ENCODE measurements at regions not wholly inside any gene's neighbourhood (a gene's known extent, or its start where the extent isn't known, plus 50 kb on each side); places are given as distances from the start of the nearest gene placed in this dataset.
A peak's percentile ranks its signal among the peaks of the same experiment; 100 is the strongest.

GRCh38 chr5:19297934-19298333, 690.1 kb downstream of the CDH18 start:
- Histone ChIP-seq H3K9me3 (no peaks in the 10 kb centered on the region), H3K4me1 (no peaks in the 10 kb centered on the region), H3K4me3 (no peak overlapping the region), H3K27me3 (no peaks in the 10 kb centered on the region), H3K36me3 (ENCODE audit: low read depth, missing control alignments) (no peaks in the 10 kb centered on the region), H3K27ac (no peak overlapping the region)
- DNase-seq: no peak
- TF ChIP-seq POLR2A (IDR thresholded peaks at IDR 0.05): no peak
- TF ChIP-seq CTCF (IDR thresholded peaks at IDR 0.05): no peak
- 26 to 32% methylated on average over 2 of the region's 2 CpGs for WGBS, 2 donors
- intact Hi-C loops (cut with DNase I; ENCODE audit: low total_unique reads): no loop called here

GRCh38 chr5:19301271-19301670, 686.7 kb downstream of the CDH18 start:
- H3K36me3 ChIP-seq (ENCODE audit: low read depth, missing control alignments): no peaks in the 10 kb centered on the region
- intact Hi-C loops (cut with DNase I; ENCODE audit: low total_unique reads): no loop called here
- no peak for DNase-seq
- H3K4me1 ChIP-seq: no peaks in the 10 kb centered on the region
- H3K4me3 ChIP-seq: no peak overlapping the region
- H3K9me3 ChIP-seq: no peaks in the 10 kb centered on the region
- TF ChIP-seq POLR2A (IDR thresholded peaks at IDR 0.05) (no peak), CTCF (IDR thresholded peaks at IDR 0.05) (no peak)
- H3K27me3 ChIP-seq: no peaks in the 10 kb centered on the region
- WGBS, 2 donors: 43 to 55% methylated on average over 1 of the region's 1 CpG
- no peak overlapping the region for H3K27ac ChIP-seq

DNA sequence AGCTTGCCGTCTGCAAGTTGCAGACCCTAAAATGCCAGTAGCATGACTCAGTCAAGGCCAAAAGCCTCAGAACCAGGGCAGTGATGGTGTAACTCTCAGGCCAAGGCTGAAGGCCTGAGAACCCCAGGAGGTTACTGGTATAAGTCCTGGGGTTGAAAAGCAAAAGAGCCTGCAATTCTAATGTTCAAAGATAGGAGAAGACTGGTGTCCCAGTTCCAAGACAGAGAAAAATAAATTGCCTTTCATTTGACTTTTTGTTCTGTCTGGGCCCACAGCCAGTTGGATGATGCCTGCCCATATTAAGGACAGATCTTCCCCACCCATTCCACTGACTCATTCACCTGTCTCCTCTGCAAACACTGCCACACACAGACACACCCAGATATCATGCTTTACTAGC, 673.2 kb downstream of the CDH18 start:
- H3K4me1 ChIP-seq: no peaks in the 10 kb centered on the region
- TF ChIP-seq CTCF (IDR thresholded peaks at IDR 0.05): no peak
- TF ChIP-seq POLR2A (IDR thresholded peaks at IDR 0.05): no peak
- no peaks in the 10 kb centered on the region for H3K36me3 ChIP-seq (ENCODE audit: low read depth, missing control alignments)
- H3K27me3 ChIP-seq: no peaks in the 10 kb centered on the region
- intact Hi-C loops (cut with DNase I; ENCODE audit: low total_unique reads): no loop called here
- no peak for DNase-seq
- no peaks in the 10 kb centered on the region for H3K9me3 ChIP-seq
- H3K27ac ChIP-seq: no peak overlapping the region
- no peak overlapping the region for H3K4me3 ChIP-seq
- WGBS, 2 donors: 30 to 47% methylated on average over 1 of the region's 1 CpG

- Histone ChIP-seq H3K4me1 (no peaks in the 10 kb centered on the region), H3K36me3 (ENCODE audit: low read depth, missing control alignments) (no peaks in the 10 kb centered on the region), H3K9me3 (no peaks in the 10 kb centered on the region), H3K27me3 (no peaks in the 10 kb centered on the region), H3K4me3 (no peak overlapping the region), H3K27ac (no peak overlapping the region)
- intact Hi-C loops (cut with DNase I; ENCODE audit: low total_unique reads): no loop called here
- DNase-seq: no peak
- 90 to 100% methylated on average over 1 of the region's 1 CpG for WGBS, 2 donors
- TF ChIP-seq POLR2A (IDR thresholded peaks at IDR 0.05) (no peak), CTCF (IDR thresholded peaks at IDR 0.05) (no peak)
These were observed 668.7 kb downstream of the CDH18 start for GRCh38 chr5:19319252-19319651.

- TF ChIP-seq POLR2A (IDR thresholded peaks at IDR 0.05) (no peak), CTCF (IDR thresholded peaks at IDR 0.05) (no peak)
- WGBS, 2 donors: 53 to 58% methylated on average over 4 of the region's 4 CpGs
- Histone ChIP-seq H3K4me3 (no peak overlapping the region), H3K4me1 (no peaks in the 10 kb centered on the region), H3K27ac (no peak overlapping the region), H3K9me3 (no peaks in the 10 kb centered on the region), H3K27me3 (no peaks in the 10 kb centered on the region), H3K36me3 (ENCODE audit: low read depth, missing control alignments) (no peaks in the 10 kb centered on the region)
- DNase-seq: peak; percentile 50
- intact Hi-C loops (cut with DNase I; ENCODE audit: low total_unique reads): no loop called here
These were observed 665.1 kb downstream of the CDH18 start for GRCh38 chr5:19322716-19323485.
